GM23248 (cell line): ENCODE measurements at regions not wholly inside any gene's neighbourhood (a gene's known extent, or its start where the extent isn't known, plus 50 kb on each side); places are given as distances from the start of the nearest gene placed in this dataset.

ENCODE experiments used
- DNase-seq: peaks from one replicate; pipeline ENCODE4 v3.0.0-alpha.2; 2015
- H2AFZ ChIP-seq: fragments of 200-600 bp; sonication (generic); 2 replicates; pipeline ENCODE4 v1.6.1; 2016; ENCODE audit warnings: antibody characterized with exemption
- H3F3A ChIP-seq: fragments of 200-600 bp; sonication (generic); 2 replicates; pipeline ENCODE4 v1.6.1; 2016; ENCODE audit warnings: mild to moderate bottlenecking, antibody characterized with exemption, mixed run types; ENCODE audit not compliant: insufficient read depth
- H3K27ac ChIP-seq: fragments of 200-600 bp; sonication (generic); 2 replicates; pipeline ENCODE4 v1.5.1; 2016; ENCODE audit warnings: mild to moderate bottlenecking
- H3K27me3 ChIP-seq: fragments of 200-600 bp; sonication (generic); replicated peaks from 2 replicates; pipeline ENCODE4 v1.6.1; 2016; ENCODE audit warnings: mild to moderate bottlenecking; ENCODE audit not compliant: insufficient read depth
- H3K36me3 ChIP-seq: fragments of 200-600 bp; sonication (generic); 2 replicates; pipeline ENCODE4 v1.6.1; 2016; ENCODE audit warnings: low read depth, mild to moderate bottlenecking
- H3K4me1 ChIP-seq: fragments of 200-600 bp; sonication (generic); 2 replicates; pipeline ENCODE4 v1.6.1; 2016; ENCODE audit warnings: mild to moderate bottlenecking; ENCODE audit not compliant: insufficient read depth
- H3K4me2 ChIP-seq: fragments of 200-600 bp; sonication (generic); one replicate; pipeline ENCODE4 v1.6.1; 2016; ENCODE audit warnings: mild to moderate bottlenecking; ENCODE audit not compliant: unreplicated experiment
- H3K4me3 ChIP-seq: fragments of 200-600 bp; sonication (generic); 2 replicates; pipeline ENCODE4 v1.5.1; 2016; ENCODE audit warnings: mild to moderate bottlenecking
- H3K79me2 ChIP-seq: fragments of 200-600 bp; sonication (generic); 2 replicates; pipeline ENCODE4 v1.6.1; 2016; ENCODE audit warnings: mild to moderate bottlenecking; ENCODE audit not compliant: insufficient read depth
- H3K9ac ChIP-seq: fragments of 200-600 bp; sonication (generic); 2 replicates; pipeline ENCODE4 v1.6.1; 2016; ENCODE audit warnings: mild to moderate bottlenecking
- H3K9me2 ChIP-seq: fragments of 200-600 bp; sonication (generic); 2 replicates; pipeline ENCODE4 v1.6.1; 2016; ENCODE audit warnings: mixed run types, mild to moderate bottlenecking, moderate library complexity; ENCODE audit not compliant: insufficient read depth
- H3K9me3 ChIP-seq: fragments of 200-600 bp; sonication (generic); one replicate; pipeline ENCODE4 v1.6.1; 2017; ENCODE audit warnings: low read depth
- H4K20me1 ChIP-seq: fragments of 200-600 bp; sonication (generic); 2 replicates; pipeline ENCODE4 v1.6.0; 2016; ENCODE audit not compliant: insufficient read depth
- EZH2 ChIP-seq: fragments of 200-600 bp; sonication (generic); IDR thresholded peaks from 2 replicates; pipeline ENCODE4 v1.6.1; 2018; ENCODE audit warnings: antibody characterized with exemption, mild to moderate bottlenecking; ENCODE audit not compliant: insufficient read depth, poor library complexity, severe bottlenecking
- EZH2phosphoT487 ChIP-seq: fragments of 200-600 bp; sonication (generic); IDR thresholded peaks from 2 replicates; pipeline ENCODE4 v1.6.1; 2018; ENCODE audit warnings: antibody characterized with exemption, moderate library complexity, mild to moderate bottlenecking, low read depth; ENCODE audit not compliant: insufficient read depth
- WGBS, 2 experiments: methylation state at CpG; one replicate each; pipeline ENCODE4 v1.1.6; 2015 to 2017; ENCODE audit warnings: low lambda C conversion rate in 2 of 2, low coverage in 1 of 2; ENCODE audit errors: missing lambda C conversion rate in 2 of 2; 5-methylcytosine and 5-hydroxymethylcytosine counted together
- in situ Hi-C: fragments of 300-500 bp; cut with MboI; formaldehyde crosslinking; loops from 2 replicates; pipeline ENCODE4 v1.15.0; 2020

GRCh38 chrX:34576864-34577263, 80.2 kb downstream of the TMEM47 start:
- no peaks in the 10 kb centered on the region for H3K4me1 ChIP-seq
- H2AFZ ChIP-seq = no peak overlapping the region
- in situ Hi-C loops = no loop called here
- no peaks in the 10 kb centered on the region for H3K79me2 ChIP-seq
- H3K9me2 ChIP-seq = no peaks in the 10 kb centered on the region
- H3K36me3 ChIP-seq = no peaks in the 10 kb centered on the region
- no peaks in the 10 kb centered on the region for H3K27me3 ChIP-seq
- H4K20me1 ChIP-seq = no peaks in the 10 kb centered on the region
- H3K27ac ChIP-seq = no peak overlapping the region
- DNase-seq = no peak
- no peak overlapping the region for H3K9ac ChIP-seq
- TF ChIP-seq EZH2 (no peak), EZH2phosphoT487 (no peak)
- no peak overlapping the region for H3K4me2 ChIP-seq
- no peaks in the 10 kb centered on the region for H3K9me3 ChIP-seq
- H3K4me3 ChIP-seq = no peak overlapping the region
- no peaks in the 10 kb centered on the region for H3F3A ChIP-seq

- H3K9me3 ChIP-seq = no peaks in the 10 kb centered on the region
- H3K27me3 ChIP-seq = no peaks in the 10 kb centered on the region
- H3K9me2 ChIP-seq = no peaks in the 10 kb centered on the region
- H3K4me1 ChIP-seq = peaks cover 15% of the 10 kb centered on the region
- H3K79me2 ChIP-seq = no peaks in the 10 kb centered on the region
- H3K4me2 ChIP-seq = no peak overlapping the region
- in situ Hi-C loops = no loop called here
- no peaks in the 10 kb centered on the region for H3F3A ChIP-seq
- H3K27ac ChIP-seq = no peak overlapping the region
- 27 to 28% methylated on average over 2 of the region's 2 CpGs for WGBS, 2 experiments
- no peak overlapping the region for H3K9ac ChIP-seq
- H3K36me3 ChIP-seq = no peaks in the 10 kb centered on the region
- DNase-seq = no peak
- H3K4me3 ChIP-seq = no peak overlapping the region
- H4K20me1 ChIP-seq = no peaks in the 10 kb centered on the region
- no peak overlapping the region for H2AFZ ChIP-seq
- TF ChIP-seq EZH2phosphoT487 (no peak), EZH2 (no peak)
These were observed 91.1 kb downstream of the TMEM47 start for GRCh38 chrX:34565981-34566380.

- no peaks in the 10 kb centered on the region for H3K79me2 ChIP-seq
- H2AFZ ChIP-seq = no peak overlapping the region
- H3K4me2 ChIP-seq = no peak overlapping the region
- H4K20me1 ChIP-seq = no peaks in the 10 kb centered on the region
- H3K27ac ChIP-seq = no peak overlapping the region
- in situ Hi-C loops = no loop called here
- peak; percentile 37 for DNase-seq
- no peaks in the 10 kb centered on the region for H3K9me2 ChIP-seq
- H3K4me1 ChIP-seq = peaks cover 15% of the 10 kb centered on the region
- no peak overlapping the region for H3K4me3 ChIP-seq
- no peak overlapping the region for H3K9ac ChIP-seq
- no peaks in the 10 kb centered on the region for H3K36me3 ChIP-seq
- WGBS, 2 experiments = 86 to 100% methylated on average over 1 of the region's 1 CpG
- H3K27me3 ChIP-seq = no peaks in the 10 kb centered on the region
- no peaks in the 10 kb centered on the region for H3F3A ChIP-seq
- H3K9me3 ChIP-seq = no peaks in the 10 kb centered on the region
- TF ChIP-seq EZH2 (no peak), EZH2phosphoT487 (no peak)
These were observed 93.3 kb downstream of the TMEM47 start for GRCh38 chrX:34563804-34564203.

- 17 to 25% methylated on average over 2 of the region's 2 CpGs for WGBS, 2 experiments
- Histone ChIP-seq H3K9me3 (no peaks in the 10 kb centered on the region), H3K4me3 (no peak overlapping the region), H3F3A (no peaks in the 10 kb centered on the region), H3K36me3 (no peaks in the 10 kb centered on the region), H3K79me2 (no peaks in the 10 kb centered on the region), H3K9ac (no peak overlapping the region), H3K27me3 (no peaks in the 10 kb centered on the region), H3K4me1 (peaks cover 15% of the 10 kb centered on the region), H3K27ac (no peak overlapping the region), H4K20me1 (no peaks in the 10 kb centered on the region), H2AFZ (no peak overlapping the region), H3K4me2 (no peak overlapping the region), H3K9me2 (no peaks in the 10 kb centered on the region)
- DNase-seq = no peak
- in situ Hi-C loops = no loop called here
- TF ChIP-seq EZH2phosphoT487 (no peak), EZH2 (no peak)
These were observed 94.0 kb downstream of the TMEM47 start for GRCh38 chrX:34563061-34563460.

GRCh38 chrX:34562006-34562405, 95.1 kb downstream of the TMEM47 start:
- in situ Hi-C loops = no loop called here
- Histone ChIP-seq H3K9ac (no peak overlapping the region), H3K9me2 (no peaks in the 10 kb centered on the region), H3F3A (no peaks in the 10 kb centered on the region), H3K9me3 (no peaks in the 10 kb centered on the region), H3K4me2 (no peak overlapping the region), H3K27me3 (no peaks in the 10 kb centered on the region), H3K27ac (no peak overlapping the region), H4K20me1 (no peaks in the 10 kb centered on the region), H3K79me2 (no peaks in the 10 kb centered on the region), H3K36me3 (no peaks in the 10 kb centered on the region), H3K4me3 (no peak overlapping the region), H2AFZ (no peak overlapping the region), H3K4me1 (peaks cover 15% of the 10 kb centered on the region)
- peak; percentile 2 for DNase-seq
- no peak for TF ChIP-seq EZH2
- no peak for TF ChIP-seq EZH2phosphoT487
